GM13977 (cell line): ENCODE measurements at regions not wholly inside any gene's neighbourhood (a gene's known extent, or its start where the extent isn't known, plus 50 kb on each side); places are given as distances from the start of the nearest gene placed in this dataset.
"Not testable (repeated sequence)": the region's sequence is repeated elsewhere in the genome, so short reads cannot be mapped to it uniquely, and the experiment has no call there.

Experiments
- DNase-seq: peaks from one replicate; pipeline ENCODE4 v3.0.0; 2012; ENCODE audit warnings: low spot score
- CTCF ChIP-seq: IDR thresholded peaks from 2 replicates; pipeline ENCODE4 v1.5.1; 2012; ENCODE audit warnings: mild to moderate bottlenecking, control low read depth; ENCODE audit not compliant: insufficient read depth; ENCODE audit errors: extremely low read depth, missing control alignments
- in situ Hi-C: fragments of 300-500 bp; cut with MboI; formaldehyde crosslinking; loops from one replicate; pipeline ENCODE4 v1.12.0; 2022; ENCODE audit warnings: low sequenced_read_pairs, low pct_unique_long_range_greater_than_20kb, mixed read lengths, inconsistent platforms; ENCODE audit not compliant: unreplicated experiment

- TF ChIP-seq CTCF: no peak
- DNase-seq: no peak
- in situ Hi-C loops: no loop called here
Observed at GRCh38 chr2:21367421-21367820, 243.7 kb downstream of the TDRD15 start.

GRCh38 chr2:21369787-21370186 lies 246.0 kb downstream of the TDRD15 start:
- TF ChIP-seq CTCF: no peak
- DNase-seq: no peak
- in situ Hi-C loops: no loop called here

- in situ Hi-C loops: no loop called here
- TF ChIP-seq CTCF: no peak
Observed at GRCh38 chr2:21371499-21372003, 247.8 kb downstream of the TDRD15 start.

GRCh38 chr2:21372654-21373053 lies 248.9 kb downstream of the TDRD15 start:
- no peak for DNase-seq
- TF ChIP-seq CTCF: peak; percentile 48
- in situ Hi-C loops: no loop called here

More at GRCh38 chr2:21371499-21372003, 247.8 kb downstream of the TDRD15 start:
- DNase-seq: no peak

GRCh38 chr2:21376864-21377263 lies 253.1 kb downstream of the TDRD15 start:
- TF ChIP-seq CTCF: no peak
- in situ Hi-C loops: no loop called here
- no peak for DNase-seq

- in situ Hi-C loops: no loop called here
- no peak for DNase-seq
- TF ChIP-seq CTCF: no peak
Observed at GRCh38 chr2:21379140-21379539, 255.4 kb downstream of the TDRD15 start.

GRCh38 chr2:21379668-21380067 lies 255.9 kb downstream of the TDRD15 start:
- in situ Hi-C loops, DNase-seq: not testable (repeated sequence)
